A549 (cell line): ENCODE measurements at regions not wholly inside any gene's neighbourhood (a gene's known extent, or its start where the extent isn't known, plus 50 kb on each side); places are given as distances from the start of the nearest gene placed in this dataset.

Experiments used
- CEBPB ChIP-seq, 2 experiments: fragments of >200 bp in 1 of 2; sonication (Bioruptor Twin) in 1 of 2; formaldehyde crosslinking in 1 of 2; IDR thresholded peaks; 2 replicates each; pipeline ENCODE4 v1.6.1; 2012 to 2016
- CHD2 ChIP-seq: fragments of 150-350 bp; IDR thresholded peaks from 2 replicates; pipeline ENCODE4 v1.6.1; 2014; ENCODE audit warnings: low read length; ENCODE audit not compliant: partially characterized antibody
- CTCF ChIP-seq: fragments of >200 bp; sonication (Bioruptor Twin); formaldehyde crosslinking; IDR thresholded peaks from 3 replicates; pipeline ENCODE4 v1.5.1; 2016
- EP300 ChIP-seq, 2 experiments: fragments of >200 bp; sonication (Bioruptor Twin); formaldehyde crosslinking; IDR thresholded peaks; 2 replicates in 1 of 2; 3 replicates in 1 of 2; pipeline ENCODE4 v1.6.1; 2016 to 2017
- KDM5A ChIP-seq: fragments of 200-600 bp; sonication (generic); IDR thresholded peaks from 2 replicates; pipeline ENCODE4 v1.6.1; 2016; ENCODE audit warnings: antibody characterized with exemption, mild to moderate bottlenecking
- POLR2A ChIP-seq: IDR thresholded peaks from 2 replicates; pipeline ENCODE4 v1.6.1; 2012; ENCODE audit warnings: mild to moderate bottlenecking, low read length
- POLR2AphosphoS2 ChIP-seq: conservative IDR thresholded peaks from 2 replicates; pipeline ENCODE4 v1.6.1; 2012; ENCODE audit warnings: low read length, improper control_type of control experiment, inconsistent platforms
- SMC3 ChIP-seq: fragments of >200 bp; sonication (Bioruptor Twin); formaldehyde crosslinking; IDR thresholded peaks from 3 replicates; pipeline ENCODE4 v1.6.1; 2018; ENCODE audit warnings: inconsistent platforms
- SREBF2 ChIP-seq: fragments of 450-650 bp; IDR thresholded peaks from 2 replicates; pipeline ENCODE4 v1.6.1; 2014; ENCODE audit warnings: mild to moderate bottlenecking, moderate library complexity
- USF2 ChIP-seq: fragments of 450-650 bp; IDR thresholded peaks from 2 replicates; pipeline ENCODE4 v1.6.1; 2014; ENCODE audit warnings: antibody characterized with exemption
- ZFP36 ChIP-seq: fragments of 450-650 bp; IDR thresholded peaks from 2 replicates; pipeline ENCODE4 v1.6.1; 2014; ENCODE audit warnings: borderline replicate concordance; ENCODE audit not compliant: partially characterized antibody
- TF ChIP-seq, protein P1 (sequence below): IDR thresholded peaks from 2 replicates; pipeline ENCODE4 v1.6.1; 2012
- TF ChIP-seq, protein P2 (sequence below): IDR thresholded peaks from 2 replicates; pipeline ENCODE4 v1.6.1; 2012; ENCODE audit warnings: low read depth, borderline replicate concordance

DNA sequence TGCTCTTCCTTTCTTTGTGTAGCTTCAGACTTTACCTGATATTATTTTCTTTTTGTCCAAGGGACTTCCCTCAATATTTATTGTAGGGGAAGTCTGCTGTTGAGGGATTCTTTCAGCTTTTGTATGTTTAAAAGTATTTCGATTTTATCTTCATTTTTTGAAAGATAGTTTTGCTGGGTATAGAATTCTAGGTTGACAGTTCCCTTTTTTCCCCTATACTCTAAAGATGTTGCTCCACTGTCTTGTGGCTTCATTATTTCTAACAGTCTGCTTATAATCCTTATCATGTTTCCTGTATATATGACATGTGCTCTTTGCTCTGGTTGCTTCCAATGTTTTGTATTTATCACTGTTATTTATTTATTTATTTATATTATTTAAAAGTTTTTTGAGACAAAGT lies 57.3 kb downstream of the CYTL1 start:
- TF ChIP-seq CEBPB (IDR thresholded peaks at IDR 0.05), result no peak
- no peak for TF ChIP-seq KDM5A
- TF ChIP-seq, protein P1, sequence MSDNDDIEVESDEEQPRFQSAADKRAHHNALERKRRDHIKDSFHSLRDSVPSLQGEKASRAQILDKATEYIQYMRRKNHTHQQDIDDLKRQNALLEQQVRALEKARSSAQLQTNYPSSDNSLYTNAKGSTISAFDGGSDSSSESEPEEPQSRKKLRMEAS, result no peak
- no peak for TF ChIP-seq SREBF2
- TF ChIP-seq CTCF, result no peak
- TF ChIP-seq ZFP36, result no peak
- no peak for TF ChIP-seq POLR2A
- no peak for TF ChIP-seq SMC3
- TF ChIP-seq USF2, result no peak
- no peak for TF ChIP-seq POLR2AphosphoS2
- no peak for TF ChIP-seq EP300 (IDR thresholded peaks at IDR 0.05)
- TF ChIP-seq, protein P2, sequence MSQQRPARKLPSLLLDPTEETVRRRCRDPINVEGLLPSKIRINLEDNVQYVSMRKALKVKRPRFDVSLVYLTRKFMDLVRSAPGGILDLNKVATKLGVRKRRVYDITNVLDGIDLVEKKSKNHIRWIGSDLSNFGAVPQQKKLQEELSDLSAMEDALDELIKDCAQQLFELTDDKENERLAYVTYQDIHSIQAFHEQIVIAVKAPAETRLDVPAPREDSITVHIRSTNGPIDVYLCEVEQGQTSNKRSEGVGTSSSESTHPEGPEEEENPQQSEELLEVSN, result no peak
- TF ChIP-seq CHD2, result no peak
